H1 (cell line): ENCODE measurements at regions not wholly inside any gene's neighbourhood (a gene's known extent, or its start where the extent isn't known, plus 50 kb on each side); places are given as distances from the start of the nearest gene placed in this dataset.

Source experiments
- CTCF ChIA-PET: fragments of 300-600 bp; sonication (Branson Sonifier 250); formaldehyde crosslinking; loops from one replicate; lab custom pipeline; 2021; ENCODE audit not compliant: partially characterized antibody; lab: Charles Lee
- POLR2A ChIA-PET: fragments of 300-600 bp; sonication (Branson Sonifier 250); formaldehyde crosslinking; loops from one replicate; lab custom pipeline; 2021; ENCODE audit warnings: inconsistent platforms; ENCODE audit not compliant: partially characterized antibody; lab: Charles Lee
- DNase-seq, 2 experiments: peaks; one replicate each; pipeline versions ENCODE4 v3.0.0 to v3.0.0-alpha.2; 2010 to 2022; ENCODE audit warnings: low spot score in 2 of 2, low read depth in 1 of 2, mixed read lengths in 1 of 2
- FAIRE-seq: peaks from 2 replicates; lab custom pipeline; 2011; peaks lifted over from hg19 to GRCh38; lab: Jason Lieb, UNC
- H2AFZ ChIP-seq: 2 replicates; pipeline ENCODE4 v1.8.1; 2012; ENCODE audit warnings: low read length, inconsistent platforms
- H2AK5ac ChIP-seq: 2 replicates; pipeline ENCODE4 v1.6.1; 2013; ENCODE audit warnings: low read depth, low read length
- H2BK120ac ChIP-seq: replicated peaks from 2 replicates; pipeline ENCODE3; 2013; ENCODE audit warnings: low read depth, low read length, inconsistent platforms
- H2BK12ac ChIP-seq: 2 replicates; pipeline ENCODE4 v1.6.1; 2013; ENCODE audit warnings: low read depth, low read length
- H2BK15ac ChIP-seq: 2 replicates; pipeline ENCODE4 v1.6.1; 2013; ENCODE audit warnings: low read length
- H2BK20ac ChIP-seq: 2 replicates; pipeline ENCODE4 v1.6.1; 2013; ENCODE audit warnings: low read length
- H2BK5ac ChIP-seq: 2 replicates; pipeline ENCODE4 v1.6.1; 2013; ENCODE audit warnings: low read depth, low read length
- H3K14ac ChIP-seq: 2 replicates; pipeline ENCODE4 v1.6.1; 2013; ENCODE audit warnings: inconsistent platforms; ENCODE audit not compliant: insufficient read length
- H3K18ac ChIP-seq: 2 replicates; pipeline ENCODE4 v1.6.1; 2013; ENCODE audit warnings: low read length; ENCODE audit errors: extremely low read depth
- H3K23ac ChIP-seq: 2 replicates; pipeline ENCODE4 v1.6.1; 2013; ENCODE audit warnings: inconsistent platforms; ENCODE audit not compliant: insufficient read length
- H3K23me2 ChIP-seq: 2 replicates; pipeline ENCODE4 v1.6.1; 2013; ENCODE audit warnings: low read depth, low read length
- H3K27ac ChIP-seq: 2 replicates; pipeline ENCODE4 v1.6.1; 2011; ENCODE audit warnings: low read depth, low read length, inconsistent platforms
- H3K27me3 ChIP-seq, 4 experiments: replicated peaks in 1 of 4; 1 replicate in 1 of 4; 2 replicates in 3 of 4; pipeline versions ENCODE4 v1.6.1 to v1.8.1; 2011 to 2013; ENCODE audit warnings: low read length in 3 of 4, mild to moderate bottlenecking in 3 of 4, inconsistent platforms in 2 of 4, mixed read lengths in 2 of 4, moderate library complexity in 1 of 4; ENCODE audit not compliant: control insufficient read depth in 3 of 4, insufficient read depth in 3 of 4; ENCODE audit errors: extremely low read depth in 1 of 4
- H3K36me3 ChIP-seq, 4 experiments: 2 replicates each; pipeline versions ENCODE4 v1.6.1 to v1.8.1; 2011 to 2013; ENCODE audit warnings: mild to moderate bottlenecking in 4 of 4, low read length in 3 of 4, moderate library complexity in 2 of 4, control low read depth in 1 of 4, inconsistent platforms in 1 of 4; ENCODE audit not compliant: insufficient read depth in 4 of 4, control insufficient read depth in 2 of 4
- H3K4ac ChIP-seq: replicated peaks from 2 replicates; pipeline ENCODE3; 2013; ENCODE audit warnings: low read length, low read depth, mixed read lengths, inconsistent platforms; ENCODE audit not compliant: insufficient read length
- H3K4me1 ChIP-seq, 4 experiments: replicated peaks in 1 of 4; 1 replicate in 1 of 4; 2 replicates in 3 of 4; pipeline versions ENCODE4 v1.6.1 to v1.8.1; 2011 to 2013; ENCODE audit warnings: low read length in 3 of 4, inconsistent platforms in 2 of 4, mixed read lengths in 1 of 4; ENCODE audit not compliant: insufficient read depth in 4 of 4, control insufficient read depth in 3 of 4
- H3K4me2 ChIP-seq, 2 experiments: 2 replicates each; pipeline versions ENCODE4 v1.6.1 to v1.8.1; 2011 to 2013; ENCODE audit warnings: low read depth in 2 of 2, low read length in 2 of 2, control low read depth in 1 of 2, inconsistent platforms in 1 of 2, mild to moderate bottlenecking in 1 of 2; ENCODE audit not compliant: insufficient read depth in 1 of 2
- H3K4me3 ChIP-seq, 4 experiments: fragments of 200-600, 300-600 bp in 1 of 4; sonication (generic), shearing (Covaris generic), sonication (Bioruptor Twin) in 1 of 4; 2 replicates each; pipeline versions ENCODE4 v1.5.1 to v1.8.1; 2011 to 2016; ENCODE audit warnings: low read length in 4 of 4, low read depth in 3 of 4, control low read depth in 2 of 4, inconsistent platforms in 2 of 4, mild to moderate bottlenecking in 2 of 4, mixed read lengths in 1 of 4, moderate library complexity in 1 of 4; ENCODE audit not compliant: insufficient read depth in 2 of 4; ENCODE audit errors: extremely low read depth in 1 of 4
- H3K56ac ChIP-seq: replicated peaks from 2 replicates; pipeline ENCODE3; 2013; ENCODE audit warnings: low read depth, mild to moderate bottlenecking, mixed read lengths, low read length, inconsistent platforms; ENCODE audit not compliant: insufficient read length
- H3K79me1 ChIP-seq: 2 replicates; pipeline ENCODE4 v1.6.1; 2013; ENCODE audit warnings: low read depth, low read length, control low read depth
- H3K79me2 ChIP-seq, 2 experiments: 2 replicates each; pipeline versions ENCODE4 v1.6.1 to v1.8.1; 2012 to 2013; ENCODE audit warnings: low read length in 2 of 2, mild to moderate bottlenecking in 2 of 2, inconsistent platforms in 1 of 2; ENCODE audit not compliant: insufficient read depth in 2 of 2, control insufficient read depth in 1 of 2
- H3K9ac ChIP-seq, 4 experiments: replicated peaks in 1 of 4; 1 replicate in 1 of 4; 2 replicates in 3 of 4; pipeline versions ENCODE4 v1.6.1 to v1.8.1; 2011 to 2013; ENCODE audit warnings: low read depth in 3 of 4, low read length in 3 of 4, control low read depth in 2 of 4, mild to moderate bottlenecking in 2 of 4, moderate library complexity in 2 of 4, inconsistent platforms in 1 of 4; ENCODE audit errors: extremely low read depth in 1 of 4
- H3K9me3 ChIP-seq, 2 experiments: 2 replicates each; pipeline versions ENCODE4 v1.6.1 to v1.8.1; 2012 to 2013; ENCODE audit warnings: mild to moderate bottlenecking in 2 of 2, moderate library complexity in 2 of 2, control low read depth in 1 of 2, inconsistent platforms in 1 of 2, low read depth in 1 of 2, low read length in 1 of 2, mixed read lengths in 1 of 2; ENCODE audit not compliant: insufficient read depth in 2 of 2
- H4K20me1 ChIP-seq, 2 experiments: replicated peaks in 1 of 2; 2 replicates each; pipeline versions ENCODE3 to v1.8.1; 2011 to 2013; ENCODE audit warnings: inconsistent platforms in 2 of 2, low read length in 2 of 2, mild to moderate bottlenecking in 1 of 2; ENCODE audit not compliant: insufficient read depth in 2 of 2, control insufficient read depth in 1 of 2
- H4K5ac ChIP-seq: 2 replicates; pipeline ENCODE4 v1.6.1; 2013; ENCODE audit warnings: low read length, low read depth, mixed read lengths, inconsistent platforms; ENCODE audit not compliant: insufficient read length
- H4K8ac ChIP-seq: 2 replicates; pipeline ENCODE4 v1.8.0; 2013; ENCODE audit warnings: mild to moderate bottlenecking, moderate library complexity, low read length, inconsistent platforms; ENCODE audit not compliant: insufficient read depth; ENCODE audit errors: extremely low read depth
- H4K91ac ChIP-seq: replicated peaks from 2 replicates; pipeline ENCODE3; 2013; ENCODE audit warnings: low read length, mixed read lengths, inconsistent platforms; ENCODE audit not compliant: insufficient read length
- JUND ChIP-seq: IDR thresholded peaks from 2 replicates; pipeline ENCODE4 v1.6.1; 2011; ENCODE audit warnings: mild to moderate bottlenecking, improper control_type of control experiment, low read length
- RNF2 ChIP-seq: fragments of 200-900, 300-1000 bp; sonication (generic); IDR thresholded peaks from 2 replicates; pipeline ENCODE4 v1.7.1; 2016; ENCODE audit warnings: borderline replicate concordance, low read depth, mild to moderate bottlenecking, antibody characterized with exemption, low read length; ENCODE audit not compliant: poor library complexity, severe bottlenecking; ENCODE audit errors: missing control alignments
- WGBS, 2 experiments: shearing (Covaris generic) in 1 of 2; methylation state at CpG; one replicate each; pipeline versions ENCODE4 v1.1.6 to v1.1.7; 2013 to 2015; ENCODE audit warnings: low lambda C conversion rate in 2 of 2, mixed read lengths in 2 of 2, inconsistent platforms in 1 of 2, low coverage in 1 of 2, missing lambda C conversion rate in 1 of 2; ENCODE audit not compliant: insufficient replicate concordance in 2 of 2, insufficient coverage in 1 of 2, insufficient read length in 1 of 2; ENCODE audit errors: extremely low coverage in 1 of 2, missing lambda C conversion rate in 1 of 2; 5-methylcytosine and 5-hydroxymethylcytosine counted together

GRCh38 chr9:23524607-23525155 lies 301.4 kb downstream of the ELAVL2 start:
- Histone ChIP-seq H2BK12ac (no peak overlapping the region), H3K79me1 (no peaks in the 10 kb centered on the region), H3K27ac (no peak overlapping the region), H3K23me2 (no peaks in the 10 kb centered on the region), H3K56ac (no peak overlapping the region), H3K18ac (no peak overlapping the region), H4K8ac (no peak overlapping the region), H3K9ac (no peak overlapping the region), H3K4ac (no peak overlapping the region), H3K36me3 (no peaks in the 10 kb centered on the region), H2BK120ac (no peak overlapping the region), H2AK5ac (no peak overlapping the region), H3K27me3 (no peaks in the 10 kb centered on the region), H4K5ac (no peak overlapping the region), H3K23ac (no peak overlapping the region), H2AFZ (no peak overlapping the region; the same call in 1 of the 2 replicates), H4K91ac (no peak overlapping the region), H4K20me1 (no peaks in the 10 kb centered on the region), H3K79me2 (no peaks in the 10 kb centered on the region), H3K4me3 (no peak overlapping the region), H3K9me3 (no peaks in the 10 kb centered on the region), H3K4me2 (no peak overlapping the region), H2BK15ac (no peak overlapping the region), H2BK5ac (no peak overlapping the region), H3K14ac (no peak overlapping the region), H2BK20ac (no peak overlapping the region), H3K4me1 (no peaks in the 10 kb centered on the region)
- FAIRE-seq (no peak), DNase-seq (no peak)
- WGBS, 2 experiments = 79% methylated on average over 2 of the region's 2 CpGs; no CpG with 5 or more reads in 1 of the 2 experiments
- TF ChIP-seq JUND = no peak
- TF ChIP-seq RNF2 = no peak
- ChIA-PET POLR2A (no interaction called here), CTCF (no interaction called here)
